Peyer's patch (tissue), 4 donors: ENCODE measurements at regions not wholly inside any gene's neighbourhood (a gene's known extent, or its start where the extent isn't known, plus 50 kb on each side); places are given as distances from the start of the nearest gene placed in this dataset.

Experiments
- POLR2A ChIP-seq, 2 donors: fragments of 450-650 bp; IDR thresholded peaks; one replicate each; pipeline ENCODE4 v1.5.1; 2017; ENCODE audit warnings: antibody characterized with exemption in 2 of 2, mild to moderate bottlenecking in 2 of 2, moderate library complexity in 2 of 2
- TF ChIP-seq, protein P1 (sequence below), 6 experiments: fragments of 450-650 bp in 4 of 6; fragments of 200-600 bp in 2 of 6; sonication (generic) in 1 of 6; IDR thresholded peaks; one replicate each; pipeline ENCODE4 v1.5.1; 2017 to 2019; ENCODE audit warnings: antibody characterized with exemption in 6 of 6, mild to moderate bottlenecking in 3 of 6, moderate library complexity in 1 of 6

DNA sequence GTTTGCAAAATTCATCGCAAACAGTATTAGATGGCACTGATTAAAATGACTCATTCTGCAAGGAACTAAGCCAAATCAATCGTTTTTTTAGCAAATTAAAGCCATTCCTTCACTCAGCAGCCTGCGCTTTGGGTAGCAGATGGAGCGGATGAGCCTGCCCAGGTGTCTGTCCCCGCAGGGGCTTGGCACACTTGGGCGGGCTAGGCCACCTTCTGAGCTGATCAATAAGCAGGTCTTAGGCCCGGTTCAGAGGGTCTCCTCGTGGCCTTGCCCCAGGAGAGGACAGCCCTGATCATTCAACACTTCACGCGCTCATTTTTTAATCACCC, 78.0 kb upstream of the FCN1 start:
- TF ChIP-seq, protein P1, sequence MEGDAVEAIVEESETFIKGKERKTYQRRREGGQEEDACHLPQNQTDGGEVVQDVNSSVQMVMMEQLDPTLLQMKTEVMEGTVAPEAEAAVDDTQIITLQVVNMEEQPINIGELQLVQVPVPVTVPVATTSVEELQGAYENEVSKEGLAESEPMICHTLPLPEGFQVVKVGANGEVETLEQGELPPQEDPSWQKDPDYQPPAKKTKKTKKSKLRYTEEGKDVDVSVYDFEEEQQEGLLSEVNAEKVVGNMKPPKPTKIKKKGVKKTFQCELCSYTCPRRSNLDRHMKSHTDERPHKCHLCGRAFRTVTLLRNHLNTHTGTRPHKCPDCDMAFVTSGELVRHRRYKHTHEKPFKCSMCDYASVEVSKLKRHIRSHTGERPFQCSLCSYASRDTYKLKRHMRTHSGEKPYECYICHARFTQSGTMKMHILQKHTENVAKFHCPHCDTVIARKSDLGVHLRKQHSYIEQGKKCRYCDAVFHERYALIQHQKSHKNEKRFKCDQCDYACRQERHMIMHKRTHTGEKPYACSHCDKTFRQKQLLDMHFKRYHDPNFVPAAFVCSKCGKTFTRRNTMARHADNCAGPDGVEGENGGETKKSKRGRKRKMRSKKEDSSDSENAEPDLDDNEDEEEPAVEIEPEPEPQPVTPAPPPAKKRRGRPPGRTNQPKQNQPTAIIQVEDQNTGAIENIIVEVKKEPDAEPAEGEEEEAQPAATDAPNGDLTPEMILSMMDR (IDR thresholded peaks at IDR 0.05), result no peak
- TF ChIP-seq POLR2A (IDR thresholded peaks at IDR 0.05), result no peak
